ENCODE measurements at regions not wholly inside any gene's neighbourhood (a gene's known extent, or its start where the extent isn't known, plus 50 kb on each side); places are given as distances from the start of the nearest gene placed in this dataset.

GRCh38 chr9:81461196-81461595 is 228.2 kb downstream of the TLE1 start:
- no peak overlapping the region for H3K27ac ChIP-seq
- no peak for TF ChIP-seq ZFX (IDR thresholded peaks at IDR 0.05)
- TF ChIP-seq, protein P1, sequence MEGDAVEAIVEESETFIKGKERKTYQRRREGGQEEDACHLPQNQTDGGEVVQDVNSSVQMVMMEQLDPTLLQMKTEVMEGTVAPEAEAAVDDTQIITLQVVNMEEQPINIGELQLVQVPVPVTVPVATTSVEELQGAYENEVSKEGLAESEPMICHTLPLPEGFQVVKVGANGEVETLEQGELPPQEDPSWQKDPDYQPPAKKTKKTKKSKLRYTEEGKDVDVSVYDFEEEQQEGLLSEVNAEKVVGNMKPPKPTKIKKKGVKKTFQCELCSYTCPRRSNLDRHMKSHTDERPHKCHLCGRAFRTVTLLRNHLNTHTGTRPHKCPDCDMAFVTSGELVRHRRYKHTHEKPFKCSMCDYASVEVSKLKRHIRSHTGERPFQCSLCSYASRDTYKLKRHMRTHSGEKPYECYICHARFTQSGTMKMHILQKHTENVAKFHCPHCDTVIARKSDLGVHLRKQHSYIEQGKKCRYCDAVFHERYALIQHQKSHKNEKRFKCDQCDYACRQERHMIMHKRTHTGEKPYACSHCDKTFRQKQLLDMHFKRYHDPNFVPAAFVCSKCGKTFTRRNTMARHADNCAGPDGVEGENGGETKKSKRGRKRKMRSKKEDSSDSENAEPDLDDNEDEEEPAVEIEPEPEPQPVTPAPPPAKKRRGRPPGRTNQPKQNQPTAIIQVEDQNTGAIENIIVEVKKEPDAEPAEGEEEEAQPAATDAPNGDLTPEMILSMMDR (conservative IDR thresholded peaks at IDR 0.05) = no peak

DNA sequence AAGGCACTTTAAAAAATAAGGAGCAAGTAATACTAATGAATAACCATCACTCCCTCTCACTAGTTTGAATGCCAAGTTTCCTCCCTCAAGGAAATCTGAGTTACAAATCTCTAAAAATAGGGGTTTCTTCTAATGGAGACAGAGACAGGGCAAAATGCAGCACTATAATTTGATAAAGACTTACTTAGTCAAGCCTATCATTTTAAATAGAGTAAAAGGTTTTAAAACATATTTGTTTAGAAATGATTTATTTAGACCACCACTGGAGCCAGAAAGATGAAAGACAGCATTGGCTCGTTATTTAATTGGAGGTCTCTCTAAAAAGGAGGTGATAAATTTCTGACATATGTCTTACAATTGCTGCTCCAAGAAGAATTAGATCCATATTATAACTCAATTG is 228.7 kb downstream of the TLE1 start:
- no peak overlapping the region for H3K27ac ChIP-seq
- TF ChIP-seq ZFX (IDR thresholded peaks at IDR 0.05) = no peak
- TF ChIP-seq, protein P1 (conservative IDR thresholded peaks at IDR 0.05) = no peak

GRCh38 chr9:81459591-81459990 is 229.8 kb downstream of the TLE1 start:
- H3K27ac ChIP-seq = no peak overlapping the region; the same call in 1 of the 2 replicates
- TF ChIP-seq ZFX (IDR thresholded peaks at IDR 0.05) = no peak

DNA sequence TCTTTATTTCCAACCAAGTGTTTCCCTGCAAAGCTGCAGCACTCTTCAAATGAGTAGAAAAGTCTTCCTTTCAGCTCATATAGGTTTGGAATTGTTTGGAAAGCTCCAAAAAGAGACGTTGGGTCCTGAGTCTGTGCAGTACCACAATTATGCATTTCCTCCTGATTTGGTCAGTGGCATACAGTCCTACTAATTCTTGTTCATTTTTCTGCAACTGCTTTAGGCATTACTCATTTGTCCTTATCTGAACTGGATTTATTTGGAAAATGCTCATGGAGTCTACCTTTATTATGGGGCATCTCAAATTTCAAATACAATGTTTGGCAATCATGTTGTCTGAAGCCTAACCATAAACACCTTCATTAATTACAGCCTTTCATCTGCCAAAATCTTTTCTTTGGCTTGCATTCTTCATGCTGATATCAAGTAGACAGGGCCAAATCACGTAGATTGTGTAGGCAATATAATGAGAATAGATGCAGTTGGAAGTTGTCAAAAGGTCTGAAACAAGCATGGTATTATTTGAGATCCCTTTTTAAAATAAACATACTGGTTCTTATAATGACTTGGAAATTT is 232.8 kb downstream of the TLE1 start:
- TF ChIP-seq, protein P1 (conservative IDR thresholded peaks at IDR 0.05) = no peak
- no peak for TF ChIP-seq ZFX (IDR thresholded peaks at IDR 0.05)
- no peak overlapping the region for H3K27ac ChIP-seq

DNA sequence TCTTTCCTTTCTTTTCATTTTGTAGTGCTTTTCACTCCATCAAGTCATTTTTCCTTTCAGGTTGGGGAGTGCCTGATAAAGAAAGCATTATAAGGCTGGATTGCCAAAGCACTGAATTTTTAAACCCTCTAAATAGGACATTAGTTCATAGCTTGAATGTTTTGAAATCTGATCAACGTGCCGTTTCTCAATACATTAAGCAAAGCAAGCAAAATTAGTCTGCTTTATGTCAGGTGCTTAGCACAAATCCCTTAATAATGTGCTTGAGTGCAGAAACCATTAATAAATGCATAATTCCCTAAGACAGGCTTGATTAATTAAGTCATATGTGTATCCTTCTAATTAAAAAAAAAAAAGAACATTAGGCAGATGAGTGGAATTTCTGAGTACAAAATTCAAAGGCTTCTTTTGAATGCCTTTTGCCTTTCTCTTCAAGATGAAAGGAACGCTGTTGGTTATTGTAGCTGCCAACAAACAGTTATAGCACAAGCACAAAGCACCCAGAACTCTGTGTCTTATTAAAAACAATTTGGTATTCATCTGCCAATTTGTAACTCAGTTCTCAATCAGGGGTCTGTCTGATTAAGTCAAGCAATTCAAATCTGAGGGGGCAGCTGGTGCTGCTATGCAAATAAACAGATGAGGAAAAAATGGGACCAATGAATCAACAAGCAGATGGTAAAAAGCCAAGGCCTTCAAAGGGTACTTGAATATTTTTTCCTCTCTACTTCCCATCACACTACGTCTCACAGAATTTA is 233.7 kb downstream of the TLE1 start:
- no peak overlapping the region for H3K27ac ChIP-seq
- no peak for TF ChIP-seq ZFX (IDR thresholded peaks at IDR 0.05)
- TF ChIP-seq, protein P1 (conservative IDR thresholded peaks at IDR 0.05) = no peak

GRCh38 chr9:81445331-81445921 is 243.9 kb downstream of the TLE1 start:
- H3K27ac ChIP-seq = no peak overlapping the region
- TF ChIP-seq, protein P1 (conservative IDR thresholded peaks at IDR 0.05) = no peak
- no peak for TF ChIP-seq ZFX (IDR thresholded peaks at IDR 0.05)

DNA sequence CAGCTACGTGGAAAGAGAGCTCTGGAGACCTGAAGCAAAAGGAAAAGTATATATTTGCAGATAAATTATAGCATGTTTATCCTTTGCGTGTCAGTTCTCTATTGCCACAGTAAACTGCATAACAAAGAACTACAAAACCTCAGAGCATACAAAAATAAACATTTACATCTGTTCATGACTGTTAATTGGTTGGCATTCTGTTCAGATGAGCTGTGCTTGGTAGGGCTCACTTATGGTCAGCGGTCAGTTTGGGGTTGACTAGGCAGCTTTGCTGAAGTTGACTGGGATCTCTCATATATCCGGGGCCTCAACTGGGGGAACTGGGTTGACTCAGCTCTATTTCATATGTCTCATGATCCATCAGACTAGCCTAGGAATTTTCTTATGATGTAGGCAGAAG is 257.7 kb downstream of the TLE1 start:
- TF ChIP-seq ZFX (IDR thresholded peaks at IDR 0.05) = no peak
- TF ChIP-seq, protein P1 (conservative IDR thresholded peaks at IDR 0.05) = no peak
- no peak overlapping the region for H3K27ac ChIP-seq

Measured in C4-2B (cell line).